NOMO-1 treated with DMSO at 0.1 percent for 48 hours (cell line): ENCODE measurements at regions not wholly inside any gene's neighbourhood (a gene's known extent, or its start where the extent isn't known, plus 50 kb on each side); places are given as distances from the start of the nearest gene placed in this dataset.

Experiments
- DNase-seq: peaks from one replicate; lab custom pipeline; 2025; ENCODE audit not compliant: unreplicated experiment; lab: John Stamatoyannopoulos, UW

DNA sequence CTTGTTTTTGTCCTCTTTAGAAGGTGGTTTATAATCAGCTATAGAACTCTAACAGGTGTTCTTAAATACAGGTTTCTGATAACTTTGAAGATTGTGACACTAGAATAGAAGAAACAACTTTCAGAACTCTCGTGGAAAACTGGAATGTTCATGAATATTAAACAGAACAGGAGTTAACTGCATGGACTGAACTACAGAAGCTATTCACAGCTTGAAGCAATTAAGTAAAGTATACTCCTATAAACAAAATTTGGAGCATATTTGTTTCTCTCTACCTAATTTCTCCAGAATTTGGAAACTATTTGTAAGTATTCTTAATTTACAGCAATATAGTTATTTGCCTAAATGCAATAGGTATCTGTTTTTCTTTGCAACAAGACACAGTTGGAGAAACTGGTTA, 824.8 kb downstream of the ADGRL2 start:
- DNase-seq, result no peak

DNA sequence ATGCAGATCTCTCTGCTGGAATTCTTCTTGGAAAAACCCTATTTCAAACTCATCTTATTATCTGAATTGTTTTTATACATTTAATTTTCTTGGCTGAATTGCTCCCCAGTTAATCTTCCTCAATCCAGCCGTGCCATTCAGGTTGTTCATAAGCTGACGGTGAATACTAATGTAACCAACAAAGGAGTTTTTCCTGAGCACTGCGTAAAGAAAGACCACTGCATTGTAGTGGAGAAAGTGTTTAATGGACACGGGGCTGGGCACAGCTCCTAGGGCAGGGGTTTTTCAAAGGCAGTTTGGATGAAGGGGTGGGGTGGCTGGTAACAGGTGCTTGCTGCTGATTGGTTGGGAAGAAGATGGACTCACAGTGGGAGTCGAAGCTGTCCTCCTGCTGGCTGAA, 820.3 kb downstream of the ADGRL2 start:
- no peak for DNase-seq

DNA sequence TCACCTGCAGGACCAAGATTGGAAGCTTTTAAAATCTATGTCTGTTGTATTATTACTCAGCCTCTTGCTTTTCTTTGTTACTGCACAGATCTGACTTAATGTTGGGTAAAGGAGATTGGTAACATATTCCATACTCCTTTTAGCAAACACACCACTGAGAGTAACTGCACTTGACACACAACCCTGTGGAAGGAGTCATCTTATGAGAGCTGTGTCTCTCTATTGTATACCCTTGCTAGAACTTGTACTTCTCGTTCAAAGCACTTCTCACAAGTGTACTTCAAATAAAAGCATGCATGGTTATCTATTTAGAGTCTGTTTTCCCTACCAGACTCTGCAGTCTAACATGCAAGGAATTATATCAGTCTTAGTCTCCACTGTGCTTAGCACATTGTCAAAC, 813.4 kb downstream of the ADGRL2 start:
- DNase-seq, result no peak

GRCh38 chr1:82612986-82613385, 812.3 kb downstream of the ADGRL2 start:
- DNase-seq, result no peak

GRCh38 chr1:82606546-82606945, 805.8 kb downstream of the ADGRL2 start:
- no peak for DNase-seq

DNA sequence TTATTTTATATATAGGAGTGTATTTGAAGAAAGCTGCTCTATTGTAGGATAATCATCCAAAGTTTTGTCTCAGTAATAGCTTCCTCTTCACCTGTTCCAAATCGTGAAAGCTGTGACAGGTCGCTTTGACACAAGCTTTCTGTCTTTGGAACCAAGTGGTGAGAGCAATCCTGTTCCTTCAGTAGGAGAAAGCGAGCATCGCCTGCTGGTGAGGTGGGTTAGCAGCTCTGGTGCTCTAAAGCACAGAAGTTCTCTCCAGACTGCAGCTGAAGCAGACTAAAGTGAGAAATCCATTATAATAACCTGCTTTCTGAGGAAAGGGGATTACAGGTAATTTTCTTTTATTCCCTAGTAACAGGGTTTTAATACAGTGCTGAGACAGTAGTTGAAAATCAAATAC, 803.8 kb downstream of the ADGRL2 start:
- DNase-seq, result peak; percentile 22

GRCh38 chr1:82600314-82600713, 799.6 kb downstream of the ADGRL2 start:
- DNase-seq, result no peak

DNA sequence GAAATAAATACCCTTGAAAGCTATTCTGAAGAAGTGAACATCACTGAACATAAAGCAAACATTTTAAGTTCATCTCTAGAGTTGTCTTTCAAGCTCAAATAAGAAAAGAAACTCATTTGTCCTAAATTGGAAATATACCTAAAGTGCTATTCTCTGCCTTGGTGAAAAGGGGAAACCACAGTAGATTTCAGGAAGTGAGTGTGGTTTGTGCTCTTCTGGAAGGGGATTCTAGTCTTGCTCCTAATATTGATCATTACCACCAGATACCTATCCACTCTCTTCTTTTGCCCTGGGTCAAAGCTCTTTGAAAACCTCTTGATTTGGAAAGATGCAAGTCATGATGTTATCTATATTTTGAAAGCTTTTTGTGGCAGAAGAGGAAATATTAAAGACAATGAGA, 798.1 kb downstream of the ADGRL2 start:
- peak; percentile 49 for DNase-seq

DNA sequence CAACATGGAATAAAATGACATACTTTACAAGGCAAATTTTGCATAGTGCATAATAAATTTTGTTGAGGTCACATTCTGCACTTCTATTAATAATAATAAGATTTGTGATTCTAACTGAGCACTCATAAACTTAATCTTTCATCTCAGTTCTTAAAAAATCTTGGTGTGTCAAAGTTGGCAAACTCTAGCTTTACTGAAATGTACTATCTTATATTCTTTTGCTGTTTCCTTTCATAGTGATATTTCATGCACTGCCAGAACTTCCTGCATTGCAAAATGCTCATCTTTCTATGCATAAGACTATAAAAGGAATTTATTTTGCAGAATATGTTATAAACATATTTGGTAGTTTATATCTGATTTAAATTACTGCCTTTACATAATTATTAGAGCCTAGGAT, 797.6 kb downstream of the ADGRL2 start:
- DNase-seq, result peak; percentile 1

GRCh38 chr1:82597649-82598048, 796.9 kb downstream of the ADGRL2 start:
- DNase-seq, result no peak

GRCh38 chr1:82597141-82597540, 796.4 kb downstream of the ADGRL2 start:
- no peak for DNase-seq

DNA sequence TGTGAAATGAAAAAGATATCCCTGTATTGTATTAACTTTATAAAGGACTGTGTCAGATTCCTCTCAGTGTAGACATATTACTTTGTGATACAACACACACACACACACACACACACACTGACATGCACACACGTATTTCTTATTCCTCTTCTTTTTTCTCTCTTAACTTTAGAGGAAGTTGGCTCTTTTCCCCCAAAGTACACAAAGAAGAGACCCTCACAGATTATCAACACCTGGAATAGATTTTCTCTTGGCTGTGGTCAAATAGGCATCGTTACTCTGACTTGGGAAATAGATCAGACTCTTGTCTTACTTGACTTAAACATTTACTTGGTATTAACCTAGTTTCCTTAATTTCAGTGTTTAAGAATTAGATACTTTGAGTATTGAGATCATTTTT, 792.8 kb downstream of the ADGRL2 start:
- DNase-seq, result no peak

DNA sequence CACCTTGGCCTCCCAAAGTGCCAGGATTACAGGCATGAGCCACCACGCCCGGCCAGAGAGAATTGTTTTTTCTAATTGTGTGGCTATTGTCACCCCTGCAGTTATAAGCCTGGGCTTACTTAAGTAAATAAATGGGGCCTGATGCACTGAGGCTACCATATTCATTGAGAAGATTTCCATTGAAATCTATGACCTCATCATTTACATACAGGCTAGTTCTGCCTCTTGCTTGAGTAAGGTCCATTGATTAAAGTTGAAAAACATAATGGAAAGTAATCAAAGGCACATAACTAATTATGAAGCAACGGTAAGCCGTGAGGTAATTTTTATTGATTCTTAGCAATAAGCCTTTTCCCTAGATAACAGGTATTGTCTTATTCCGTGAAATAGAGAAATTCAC, 788.9 kb downstream of the ADGRL2 start:
- no peak for DNase-seq

DNA sequence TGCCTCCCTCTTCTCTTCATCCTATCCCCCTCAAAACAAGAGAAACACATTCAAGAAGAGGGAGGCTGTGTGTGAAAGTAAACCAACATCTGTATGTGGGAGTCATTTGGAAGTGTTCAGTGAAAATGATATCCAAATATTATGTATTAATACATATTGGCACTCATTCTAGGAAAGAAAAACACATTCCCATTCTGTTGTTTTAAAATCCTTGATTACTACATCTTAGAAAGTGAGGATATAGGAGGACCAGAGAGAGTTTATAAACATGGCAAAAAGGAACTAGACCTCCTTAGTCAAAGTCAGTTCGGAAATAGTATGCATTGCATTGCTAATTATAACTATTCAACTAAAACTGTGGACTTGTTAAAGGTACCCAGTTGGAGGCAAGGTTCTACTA, 786.6 kb downstream of the ADGRL2 start:
- no peak for DNase-seq

GRCh38 chr1:82586473-82586872, 785.7 kb downstream of the ADGRL2 start:
- DNase-seq, result no peak

GRCh38 chr1:82582347-82582746, 781.6 kb downstream of the ADGRL2 start:
- DNase-seq, result no peak

DNA sequence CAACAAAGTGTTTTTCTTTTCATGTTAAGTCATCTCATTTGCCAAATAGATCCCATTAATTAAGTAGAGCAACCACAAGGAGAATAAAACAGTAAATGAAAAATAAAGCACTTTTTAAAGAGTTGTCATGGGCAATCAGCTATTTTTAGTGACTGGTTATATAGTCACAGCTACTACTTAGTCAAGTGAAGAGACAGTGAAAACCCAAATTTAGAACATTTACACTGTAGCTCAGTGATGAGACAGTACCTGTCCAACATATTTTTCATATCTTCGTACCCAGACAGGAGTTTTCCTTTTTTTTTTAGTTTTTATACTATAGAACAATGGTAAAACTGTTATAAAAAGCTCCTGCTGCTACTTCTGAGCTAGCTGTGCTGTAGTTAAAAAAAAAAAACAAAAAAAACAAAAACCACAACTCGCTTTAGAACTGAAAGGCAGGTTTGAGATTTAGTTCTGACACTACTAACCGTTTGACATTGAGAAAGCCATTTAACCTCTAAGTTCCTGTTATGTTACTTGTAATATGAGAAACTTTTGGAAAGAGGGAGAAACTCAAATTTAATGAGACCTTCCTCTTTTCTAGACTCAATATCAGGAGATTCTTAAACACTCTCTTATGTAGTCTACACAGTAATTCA, 777.5 kb downstream of the ADGRL2 start:
- peak; percentile 81 for DNase-seq

- DNase-seq, result no peak
These were observed 766.6 kb downstream of the ADGRL2 start for GRCh38 chr1:82567348-82567747.

DNA sequence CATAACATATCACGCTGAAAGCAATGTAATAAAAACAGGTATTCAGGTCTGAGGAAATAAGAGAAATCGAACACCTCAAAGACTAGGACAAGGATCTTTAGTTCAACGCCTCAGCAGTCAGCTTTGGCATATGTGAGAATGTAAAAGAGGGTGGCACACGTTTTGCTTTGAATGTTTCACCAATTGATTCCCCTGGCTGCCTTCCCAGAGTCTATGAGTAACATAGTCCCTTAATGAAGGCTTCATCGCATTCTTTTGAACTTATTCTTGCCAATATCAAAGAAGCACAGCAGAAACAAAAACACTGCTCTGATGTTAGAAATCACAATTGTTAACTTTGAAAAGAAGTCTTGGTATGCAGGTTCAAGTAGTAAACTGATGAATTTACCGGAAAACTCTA, 764.8 kb downstream of the ADGRL2 start:
- no peak for DNase-seq

- DNase-seq, result no peak
These were observed 764.4 kb downstream of the ADGRL2 start for GRCh38 chr1:82565146-82565545.

- DNase-seq, result no peak
These were observed 763.6 kb downstream of the ADGRL2 start for GRCh38 chr1:82564333-82564732.

DNA sequence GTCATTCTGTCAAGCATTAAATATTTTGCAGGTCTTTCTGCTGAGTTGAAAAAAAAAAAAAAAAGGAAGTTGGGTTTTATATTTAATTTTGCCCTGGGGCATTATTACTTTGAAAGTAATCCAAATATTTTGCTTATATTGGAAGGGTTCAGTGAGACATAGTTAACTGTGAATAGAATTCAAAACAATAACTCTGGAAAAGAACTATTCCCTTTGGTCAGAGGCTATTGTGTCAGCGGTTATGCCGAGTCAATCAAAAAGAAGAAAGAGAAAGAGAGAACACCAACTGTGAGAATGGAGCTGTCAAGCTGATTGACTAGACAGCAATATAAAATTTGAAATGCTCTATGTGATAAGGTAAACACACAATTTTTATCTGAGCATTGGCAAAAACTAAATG, 761.7 kb downstream of the ADGRL2 start:
- peak; percentile 69 for DNase-seq

DNA sequence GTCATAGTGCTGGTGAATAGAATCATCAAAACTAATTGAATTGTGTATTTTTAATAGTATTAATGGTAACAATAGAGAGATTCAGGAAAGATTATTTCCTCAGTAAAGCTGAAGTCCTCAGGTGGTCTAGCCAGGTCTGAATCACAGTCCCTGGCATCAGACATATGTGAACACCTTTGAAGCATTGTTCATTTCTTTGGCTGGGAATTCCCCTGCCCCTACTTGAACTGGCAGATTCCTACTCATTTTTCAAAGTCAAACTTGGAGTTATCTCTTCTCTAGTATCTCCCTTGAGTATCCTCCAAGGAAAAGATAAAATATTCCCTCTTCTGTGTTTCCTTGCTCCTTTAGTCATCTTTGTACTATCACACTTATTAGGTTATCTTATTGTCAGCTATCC, 759.8 kb downstream of the ADGRL2 start:
- DNase-seq, result no peak

- DNase-seq, result peak; percentile 54
These were observed 754.8 kb downstream of the ADGRL2 start for GRCh38 chr1:82555501-82555900.
